ENCODE measurements at regions not wholly inside any gene's neighbourhood (a gene's known extent, or its start where the extent isn't known, plus 50 kb on each side); places are given as distances from the start of the nearest gene placed in this dataset.

- ATAC-seq (no peak), DNase-seq (no peak)
- Histone ChIP-seq H3K27ac (no peak overlapping the region), H3K4me3 (no peak overlapping the region), H3K9me3 (no peaks in the 10 kb centered on the region), H3K36me3 (ENCODE audit: insufficient read depth in 1 of 2, low read depth in 1 of 2) (no peaks in the 10 kb centered on the region), H3K4me1 (no peaks in the 10 kb centered on the region), H3K27me3 (ENCODE audit: insufficient read depth in 3 of 3, low read length in 2 of 3) (no peaks in the 10 kb centered on the region)
- intact Hi-C loops (cut with DNase I) = no loop called here
- no peak for TF ChIP-seq CTCF (IDR thresholded peaks at IDR 0.05)
- WGBS, 3 donors = 56 to 66% (median 59%) methylated on average over 12 of the region's 12 CpGs
These were observed 50.6 kb upstream of the CCDC167 start for GRCh38 chr6:37550191-37550831.

- H3K27me3 ChIP-seq (ENCODE audit: insufficient read depth in 3 of 3, low read length in 2 of 3) = no peaks in the 10 kb centered on the region
- WGBS, 3 donors = 77 to 81% (median 79%) methylated on average over 11 of the region's 11 CpGs
- TF ChIP-seq CTCF (IDR thresholded peaks at IDR 0.05) = no peak
- DNase-seq = no peak
- ATAC-seq = no peak
- H3K4me1 ChIP-seq = no peaks in the 10 kb centered on the region
- intact Hi-C loops (cut with DNase I) = no loop called here
- H3K9me3 ChIP-seq = no peaks in the 10 kb centered on the region
- no peak overlapping the region for H3K27ac ChIP-seq
- H3K36me3 ChIP-seq (ENCODE audit: insufficient read depth in 1 of 2, low read depth in 1 of 2) = no peaks in the 10 kb centered on the region
- H3K4me3 ChIP-seq = no peak overlapping the region
These were observed 49.9 kb upstream of the CCDC167 start for GRCh38 chr6:37549558-37549957.

Data from psoas muscle (tissue), 7 donors.